Gastroesophageal sphincter (tissue), 3 donors: ENCODE measurements at regions not wholly inside any gene's neighbourhood (a gene's known extent, or its start where the extent isn't known, plus 50 kb on each side); places are given as distances from the start of the nearest gene placed in this dataset.
"Not testable (repeated sequence)": the region's sequence is repeated elsewhere in the genome, so short reads cannot be mapped to it uniquely, and the experiment has no call there.

ENCODE experiments used
- CTCF ChIP-seq, 4 experiments: fragments of 200-600 bp in 2 of 4; fragments of 450-650 bp in 2 of 4; sonication (generic) in 1 of 4; IDR thresholded peaks; one replicate each; pipeline ENCODE4 v1.5.1; 2017 to 2019; ENCODE audit warnings: antibody characterized with exemption in 4 of 4, mild to moderate bottlenecking in 2 of 4, moderate library complexity in 2 of 4
- EP300 ChIP-seq: sonication (generic); formaldehyde crosslinking; IDR thresholded peaks from one replicate; pipeline ENCODE4 v1.6.1; 2017; ENCODE audit warnings: antibody characterized with exemption, mild to moderate bottlenecking
- POLR2A ChIP-seq, 2 donors: fragments of 450-650 bp; IDR thresholded peaks; one replicate each; pipeline ENCODE4 v1.6.1; 2017; ENCODE audit warnings: antibody characterized with exemption in 2 of 2, mild to moderate bottlenecking in 2 of 2, moderate library complexity in 1 of 2

DNA sequence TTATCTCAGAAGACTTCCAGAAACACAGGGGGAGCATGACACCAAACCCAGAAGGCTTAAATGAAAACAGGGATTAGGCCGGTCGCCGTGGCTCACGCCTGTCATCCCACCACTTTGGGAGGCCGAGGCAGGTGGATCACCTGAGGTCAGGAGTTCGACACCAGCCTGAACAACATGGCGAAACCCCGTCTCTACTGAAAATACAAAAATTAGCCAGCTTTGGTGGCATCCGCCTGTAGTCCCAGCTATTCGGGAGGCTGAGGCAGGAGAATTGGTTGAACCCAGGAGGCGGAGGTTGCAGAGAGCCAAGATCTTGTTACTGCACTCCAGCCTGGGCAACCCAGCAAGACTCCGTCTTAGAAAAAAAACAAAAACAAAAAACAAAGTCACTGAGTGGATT is 294.1 kb downstream of the ASMT start:
- TF ChIP-seq CTCF (IDR thresholded peaks at IDR 0.05); POLR2A (IDR thresholded peaks at IDR 0.05); EP300: not testable (repeated sequence)
